ENCODE measurements at regions not wholly inside any gene's neighbourhood (a gene's known extent, or its start where the extent isn't known, plus 50 kb on each side); places are given as distances from the start of the nearest gene placed in this dataset.

- DNase-seq (ENCODE audit: low read depth): no peak
- H3K4me3 ChIP-seq (replicated peaks; ENCODE audit: low read depth, low read length): no peak overlapping the region
- TF ChIP-seq CTCF (IDR thresholded peaks at IDR 0.05; ENCODE audit: low read length, missing control alignments): no peak
These were observed 1728.3 kb downstream of the PLA2G4A start for GRCh38 chr1:188557053-188557452.

- H3K4me3 ChIP-seq (replicated peaks; ENCODE audit: low read depth, low read length): no peak overlapping the region
- TF ChIP-seq CTCF (IDR thresholded peaks at IDR 0.05; ENCODE audit: low read length, missing control alignments): no peak
- DNase-seq (ENCODE audit: low read depth): no peak
These were observed 1754.3 kb downstream of the PLA2G4A start for GRCh38 chr1:188582911-188583532.

- TF ChIP-seq CTCF (IDR thresholded peaks at IDR 0.05; ENCODE audit: low read length, missing control alignments): no peak
- no peak overlapping the region for H3K4me3 ChIP-seq (replicated peaks; ENCODE audit: low read depth, low read length)
These were observed 1755.4 kb downstream of the PLA2G4A start for GRCh38 chr1:188584119-188584518.

GRCh38 chr1:188590641-188591040, 1761.9 kb downstream of the PLA2G4A start:
- no peak overlapping the region for H3K4me3 ChIP-seq (replicated peaks; ENCODE audit: low read depth, low read length)
- no peak for TF ChIP-seq CTCF (IDR thresholded peaks at IDR 0.05; ENCODE audit: low read length, missing control alignments)
- no peak for DNase-seq (ENCODE audit: low read depth)

More at GRCh38 chr1:188584119-188584518, 1755.4 kb downstream of the PLA2G4A start:
- DNase-seq (ENCODE audit: low read depth): peak; percentile 9

GRCh38 chr1:188594542-188595235, 1765.9 kb downstream of the PLA2G4A start:
- no peak for TF ChIP-seq CTCF (IDR thresholded peaks at IDR 0.05; ENCODE audit: low read length, missing control alignments)
- DNase-seq (ENCODE audit: low read depth): no peak
- H3K4me3 ChIP-seq (replicated peaks; ENCODE audit: low read depth, low read length): no peak overlapping the region

- no peak overlapping the region for H3K4me3 ChIP-seq (replicated peaks; ENCODE audit: low read depth, low read length)
- no peak for TF ChIP-seq CTCF (IDR thresholded peaks at IDR 0.05; ENCODE audit: low read length, missing control alignments)
- DNase-seq (ENCODE audit: low read depth): no peak
These were observed 1770.6 kb downstream of the PLA2G4A start for GRCh38 chr1:188599313-188599712.

- TF ChIP-seq CTCF (IDR thresholded peaks at IDR 0.05; ENCODE audit: low read length, missing control alignments): no peak
- no peak for DNase-seq (ENCODE audit: low read depth)
- H3K4me3 ChIP-seq (replicated peaks; ENCODE audit: low read depth, low read length): no peak overlapping the region
These were observed 1782.7 kb downstream of the PLA2G4A start for GRCh38 chr1:188611432-188611831.
